ENCODE measurements at regions not wholly inside any gene's neighbourhood (a gene's known extent, or its start where the extent isn't known, plus 50 kb on each side); places are given as distances from the start of the nearest gene placed in this dataset.
A peak's percentile ranks its signal among the peaks of the same experiment; 100 is the strongest.

DNA sequence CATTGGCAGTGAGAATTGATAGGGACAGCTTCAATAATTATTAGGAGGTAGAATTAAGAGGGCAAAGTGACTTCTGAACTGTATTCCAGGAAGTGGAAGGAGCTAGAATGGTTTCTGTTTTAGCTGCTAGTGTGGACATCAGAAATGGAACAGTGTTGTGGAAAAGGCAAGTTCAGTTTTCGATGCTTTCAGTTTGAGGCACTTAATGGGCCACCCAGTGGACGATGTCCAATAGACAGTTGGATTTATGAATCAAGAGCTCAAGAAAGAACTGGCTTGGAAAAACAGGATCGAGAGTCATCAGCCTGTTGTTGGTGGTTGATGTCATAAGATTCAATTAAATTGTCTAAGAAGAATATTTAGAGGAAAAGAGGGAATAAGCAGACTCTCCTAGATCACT, 136.3 kb downstream of the DYRK2 start:
- 35% methylated on average over 3 of the region's 3 CpGs for WGBS (ENCODE audit: missing lambda C conversion rate)

DNA sequence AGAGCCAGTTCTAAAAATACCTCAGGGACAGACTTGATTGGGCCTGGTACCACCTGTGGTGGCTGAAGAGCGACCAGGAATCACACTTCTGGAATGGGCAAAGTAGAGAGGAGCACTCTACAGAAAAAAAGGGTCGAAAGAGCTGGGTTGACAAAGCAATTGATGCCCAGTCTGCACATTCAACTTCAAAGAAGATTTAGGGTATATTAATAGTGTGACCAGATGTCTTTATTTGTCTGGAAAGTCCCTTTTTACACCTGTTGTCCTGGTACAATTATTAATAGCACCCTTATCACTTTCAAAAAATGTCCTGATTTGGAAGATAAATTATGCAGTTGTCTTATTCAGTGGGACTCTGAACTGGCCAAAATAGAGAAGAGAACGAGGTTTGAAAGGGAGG, 137.5 kb downstream of the DYRK2 start:
- no peak for ATAC-seq
- H3K4me3 ChIP-seq, result no peak overlapping the region
- TF ChIP-seq, protein P1, sequence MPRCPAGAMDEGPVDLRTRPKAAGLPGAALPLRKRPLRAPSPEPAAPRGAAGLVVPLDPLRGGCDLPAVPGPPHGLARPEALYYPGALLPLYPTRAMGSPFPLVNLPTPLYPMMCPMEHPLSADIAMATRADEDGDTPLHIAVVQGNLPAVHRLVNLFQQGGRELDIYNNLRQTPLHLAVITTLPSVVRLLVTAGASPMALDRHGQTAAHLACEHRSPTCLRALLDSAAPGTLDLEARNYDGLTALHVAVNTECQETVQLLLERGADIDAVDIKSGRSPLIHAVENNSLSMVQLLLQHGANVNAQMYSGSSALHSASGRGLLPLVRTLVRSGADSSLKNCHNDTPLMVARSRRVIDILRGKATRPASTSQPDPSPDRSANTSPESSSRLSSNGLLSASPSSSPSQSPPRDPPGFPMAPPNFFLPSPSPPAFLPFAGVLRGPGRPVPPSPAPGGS (IDR thresholded peaks at IDR 0.05), result no peak
- TF ChIP-seq, protein P2, sequence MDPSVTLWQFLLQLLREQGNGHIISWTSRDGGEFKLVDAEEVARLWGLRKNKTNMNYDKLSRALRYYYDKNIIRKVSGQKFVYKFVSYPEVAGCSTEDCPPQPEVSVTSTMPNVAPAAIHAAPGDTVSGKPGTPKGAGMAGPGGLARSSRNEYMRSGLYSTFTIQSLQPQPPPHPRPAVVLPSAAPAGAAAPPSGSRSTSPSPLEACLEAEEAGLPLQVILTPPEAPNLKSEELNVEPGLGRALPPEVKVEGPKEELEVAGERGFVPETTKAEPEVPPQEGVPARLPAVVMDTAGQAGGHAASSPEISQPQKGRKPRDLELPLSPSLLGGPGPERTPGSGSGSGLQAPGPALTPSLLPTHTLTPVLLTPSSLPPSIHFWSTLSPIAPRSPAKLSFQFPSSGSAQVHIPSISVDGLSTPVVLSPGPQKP (IDR thresholded peaks at IDR 0.05; ENCODE audit: low read depth, low read length), result no peak
- TF ChIP-seq ZSCAN20 (CRISPR knock-in tag; IDR thresholded peaks at IDR 0.05) (no peak), POLR2AphosphoS2 (conservative IDR thresholded peaks at IDR 0.05; ENCODE audit: low read length) (no peak), HOXB13 (CRISPR knock-in tag; IDR thresholded peaks at IDR 0.05; ENCODE audit: low read depth) (no peak)
- TF ChIP-seq, protein P3, sequence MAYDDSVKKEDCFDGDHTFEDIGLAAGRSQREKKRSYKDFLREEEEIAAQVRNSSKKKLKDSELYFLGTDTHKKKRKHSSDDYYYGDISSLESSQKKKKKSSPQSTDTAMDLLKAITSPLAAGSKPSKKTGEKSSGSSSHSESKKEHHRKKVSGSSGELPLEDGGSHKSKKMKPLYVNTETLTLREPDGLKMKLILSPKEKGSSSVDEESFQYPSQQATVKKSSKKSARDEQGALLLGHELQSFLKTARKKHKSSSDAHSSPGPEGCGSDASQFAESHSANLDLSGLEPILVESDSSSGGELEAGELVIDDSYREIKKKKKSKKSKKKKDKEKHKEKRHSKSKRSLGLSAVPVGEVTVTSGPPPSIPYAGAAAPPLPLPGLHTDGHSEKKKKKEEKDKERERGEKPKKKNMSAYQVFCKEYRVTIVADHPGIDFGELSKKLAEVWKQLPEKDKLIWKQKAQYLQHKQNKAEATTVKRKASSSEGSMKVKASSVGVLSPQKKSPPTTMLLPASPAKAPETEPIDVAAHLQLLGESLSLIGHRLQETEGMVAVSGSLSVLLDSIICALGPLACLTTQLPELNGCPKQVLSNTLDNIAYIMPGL (CRISPR knock-in tag; IDR thresholded peaks at IDR 0.05; ENCODE audit: borderline replicate concordance), result no peak

More for the DNA sequence above, 136.3 kb downstream of the DYRK2 start:
- CTCF ChIA-PET, result interaction anchor here (0.9 to 1.9 kb wide), 4 partner anchors 10 to 158 kb away, joined by 3 to 5 read pairs (median 3); no protein-coding TSS in a partner anchor
- H3K4me1 ChIP-seq, result no peaks in the 10 kb centered on the region
- no peak overlapping the region for H3K27ac ChIP-seq
- no peak overlapping the region for H3K4me3 ChIP-seq
- DNase-seq (ENCODE audit: low read depth in 1 of 2, low spot score in 1 of 2) (peak in 1 of 2 experiments; percentile 27), FAIRE-seq (no peak), ATAC-seq (no peak)
- no peak overlapping the region for H3K4me2 ChIP-seq
- POLR2A ChIA-PET, result no interaction called here
- H3K9me3 ChIP-seq, result no peaks in the 10 kb centered on the region
- TF ChIP-seq RAD21 (conservative IDR thresholded peaks at IDR 0.05 in 1 of 2, IDR thresholded peaks at IDR 0.05 in 1 of 2), result 0 out of 5 replicates have a peak, but pooled peaks of 1 of the 2 experiments have one; percentile 7
- TF ChIP-seq, protein P1 (IDR thresholded peaks at IDR 0.05), result no peak

DNA sequence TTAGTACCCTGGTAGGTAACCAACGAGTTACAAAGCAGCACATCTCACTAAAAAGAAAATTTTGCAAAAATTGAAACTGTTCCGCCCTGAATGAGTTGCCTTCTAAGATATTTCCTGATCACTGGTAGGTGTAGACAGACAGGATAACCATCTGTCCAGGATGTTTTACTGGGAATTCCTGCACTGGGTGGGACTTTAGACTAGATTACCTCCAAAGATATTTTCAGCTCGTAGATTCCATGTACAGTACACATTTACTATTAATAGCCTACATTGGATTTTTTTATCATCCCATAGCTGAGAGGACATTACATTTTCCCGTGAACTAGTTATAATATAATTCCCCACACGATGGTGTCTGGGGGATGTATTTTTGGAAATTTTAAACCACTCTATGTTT, 139.6 kb downstream of the DYRK2 start:
- no peak for ATAC-seq
- WGBS (ENCODE audit: missing lambda C conversion rate), result 35% methylated on average over 5 of the region's 5 CpGs
- POLR2A ChIA-PET, result no interaction called here
- TF ChIP-seq, protein P4, sequence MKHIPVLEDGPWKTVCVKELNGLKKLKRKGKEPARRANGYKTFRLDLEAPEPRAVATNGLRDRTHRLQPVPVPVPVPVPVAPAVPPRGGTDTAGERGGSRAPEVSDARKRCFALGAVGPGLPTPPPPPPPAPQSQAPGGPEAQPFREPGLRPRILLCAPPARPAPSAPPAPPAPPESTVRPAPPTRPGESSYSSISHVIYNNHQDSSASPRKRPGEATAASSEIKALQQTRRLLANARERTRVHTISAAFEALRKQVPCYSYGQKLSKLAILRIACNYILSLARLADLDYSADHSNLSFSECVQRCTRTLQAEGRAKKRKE (CRISPR knock-in tag; IDR thresholded peaks at IDR 0.05; ENCODE audit: low read depth), result no peak
- TF ChIP-seq EP300 (IDR thresholded peaks at IDR 0.05) (no peak), GATA3 (IDR thresholded peaks at IDR 0.05; ENCODE audit: borderline replicate concordance) (no peak), HDAC2 (IDR thresholded peaks at IDR 0.05) (no peak), POLR2AphosphoS2 (conservative IDR thresholded peaks at IDR 0.05; ENCODE audit: low read length) (no peak), TP53 (CRISPR knock-in tag; IDR thresholded peaks at IDR 0.05) (no peak), POLR2A (IDR thresholded peaks at IDR 0.05; ENCODE audit: low read length) (no peak), NPAS2 (CRISPR knock-in tag; IDR thresholded peaks at IDR 0.05; ENCODE audit: borderline replicate concordance) (no peak), HEYL (CRISPR knock-in tag; IDR thresholded peaks at IDR 0.05) (no peak), KDM1A (IDR thresholded peaks at IDR 0.05; ENCODE audit: low read depth) (no peak), CBX2 (IDR thresholded peaks at IDR 0.05; ENCODE audit: borderline replicate concordance, low read depth) (no peak), HOXB13 (CRISPR knock-in tag; IDR thresholded peaks at IDR 0.05; ENCODE audit: low read depth) (no peak)
- TF ChIP-seq, protein P5, sequence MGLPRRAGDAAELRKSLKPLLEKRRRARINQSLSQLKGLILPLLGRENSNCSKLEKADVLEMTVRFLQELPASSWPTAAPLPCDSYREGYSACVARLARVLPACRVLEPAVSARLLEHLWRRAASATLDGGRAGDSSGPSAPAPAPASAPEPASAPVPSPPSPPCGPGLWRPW (IDR thresholded peaks at IDR 0.05), result no peak
- TF ChIP-seq, protein P6, sequence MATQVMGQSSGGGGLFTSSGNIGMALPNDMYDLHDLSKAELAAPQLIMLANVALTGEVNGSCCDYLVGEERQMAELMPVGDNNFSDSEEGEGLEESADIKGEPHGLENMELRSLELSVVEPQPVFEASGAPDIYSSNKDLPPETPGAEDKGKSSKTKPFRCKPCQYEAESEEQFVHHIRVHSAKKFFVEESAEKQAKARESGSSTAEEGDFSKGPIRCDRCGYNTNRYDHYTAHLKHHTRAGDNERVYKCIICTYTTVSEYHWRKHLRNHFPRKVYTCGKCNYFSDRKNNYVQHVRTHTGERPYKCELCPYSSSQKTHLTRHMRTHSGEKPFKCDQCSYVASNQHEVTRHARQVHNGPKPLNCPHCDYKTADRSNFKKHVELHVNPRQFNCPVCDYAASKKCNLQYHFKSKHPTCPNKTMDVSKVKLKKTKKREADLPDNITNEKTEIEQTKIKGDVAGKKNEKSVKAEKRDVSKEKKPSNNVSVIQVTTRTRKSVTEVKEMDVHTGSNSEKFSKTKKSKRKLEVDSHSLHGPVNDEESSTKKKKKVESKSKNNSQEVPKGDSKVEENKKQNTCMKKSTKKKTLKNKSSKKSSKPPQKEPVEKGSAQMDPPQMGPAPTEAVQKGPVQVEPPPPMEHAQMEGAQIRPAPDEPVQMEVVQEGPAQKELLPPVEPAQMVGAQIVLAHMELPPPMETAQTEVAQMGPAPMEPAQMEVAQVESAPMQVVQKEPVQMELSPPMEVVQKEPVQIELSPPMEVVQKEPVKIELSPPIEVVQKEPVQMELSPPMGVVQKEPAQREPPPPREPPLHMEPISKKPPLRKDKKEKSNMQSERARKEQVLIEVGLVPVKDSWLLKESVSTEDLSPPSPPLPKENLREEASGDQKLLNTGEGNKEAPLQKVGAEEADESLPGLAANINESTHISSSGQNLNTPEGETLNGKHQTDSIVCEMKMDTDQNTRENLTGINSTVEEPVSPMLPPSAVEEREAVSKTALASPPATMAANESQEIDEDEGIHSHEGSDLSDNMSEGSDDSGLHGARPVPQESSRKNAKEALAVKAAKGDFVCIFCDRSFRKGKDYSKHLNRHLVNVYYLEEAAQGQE (IDR thresholded peaks at IDR 0.05), result no peak
- H3K4me1 ChIP-seq, result no peaks in the 10 kb centered on the region
- H3K9me3 ChIP-seq, result no peaks in the 10 kb centered on the region
- FAIRE-seq, result no peak
- CTCF ChIA-PET, result interaction anchor here (0.6 to 1.2 kb wide), 2 partner anchors 30 to 123 kb away, joined by 3 to 4 read pairs; no protein-coding TSS in a partner anchor
- no peak overlapping the region for H3K27ac ChIP-seq
- H3K4me2 ChIP-seq, result no peak overlapping the region
- no peak for DNase-seq (ENCODE audit: low read depth in 1 of 2, low spot score in 1 of 2)
- H3K4me3 ChIP-seq, result no peak overlapping the region

More for the DNA sequence above, 137.5 kb downstream of the DYRK2 start:
- no peak overlapping the region for H3K27ac ChIP-seq
- H3K4me1 ChIP-seq, result no peaks in the 10 kb centered on the region
- no peaks in the 10 kb centered on the region for H3K9me3 ChIP-seq
- DNase-seq (ENCODE audit: low read depth in 1 of 2, low spot score in 1 of 2) (no peak), FAIRE-seq (no peak)
- CTCF ChIA-PET, result no interaction called here
- 21% methylated on average over 3 of the region's 3 CpGs for WGBS (ENCODE audit: missing lambda C conversion rate)
- no peak overlapping the region for H3K4me2 ChIP-seq
- POLR2A ChIA-PET, result no interaction called here

Measured in A549 (cell line).